CD14-positive monocyte (primary cell): ENCODE measurements at regions not wholly inside any gene's neighbourhood (a gene's known extent, or its start where the extent isn't known, plus 50 kb on each side); places are given as distances from the start of the nearest gene placed in this dataset.

Experiments used
- DNase-seq, 3 donors: peaks; one replicate each; pipeline ENCODE4 v3.0.0-alpha.2; 2011 to 2022
- H2AFZ ChIP-seq: 2 replicates; pipeline ENCODE4 v1.6.0; 2012; ENCODE audit warnings: mild to moderate bottlenecking, low read depth, low read length, inconsistent platforms; ENCODE audit not compliant: insufficient read depth, poor library complexity, severe bottlenecking
- H3K27ac ChIP-seq, 2 donors: 1 replicate in 1 of 2; 2 replicates in 1 of 2; pipeline ENCODE4 v1.5.1; 2012 to 2013; ENCODE audit warnings: low read length in 2 of 2, control low read depth in 1 of 2, inconsistent platforms in 1 of 2, low read depth in 1 of 2, mild to moderate bottlenecking in 1 of 2
- H3K27me3 ChIP-seq, 2 donors: one replicate each; pipeline versions ENCODE4 v1.6.0 to v1.6.1; 2011 to 2013; ENCODE audit warnings: low read length in 2 of 2; ENCODE audit not compliant: control insufficient read depth in 2 of 2, insufficient read depth in 2 of 2
- H3K36me3 ChIP-seq, 2 donors: replicated peaks in 1 of 2; 1 replicate in 1 of 2; 2 replicates in 1 of 2; pipeline versions ENCODE4 v1.5.1 to v1.6.1; 2012 to 2013; ENCODE audit warnings: low read length in 2 of 2, control low read depth in 1 of 2, inconsistent platforms in 1 of 2, mild to moderate bottlenecking in 1 of 2; ENCODE audit not compliant: insufficient read depth in 2 of 2, control insufficient read depth in 1 of 2
- H3K4me1 ChIP-seq, 2 donors: 1 replicate in 1 of 2; 2 replicates in 1 of 2; pipeline versions ENCODE4 v1.5.1 to v1.6.1; 2012 to 2013; ENCODE audit warnings: low read length in 2 of 2, control low read depth in 1 of 2, inconsistent platforms in 1 of 2, mild to moderate bottlenecking in 1 of 2, moderate library complexity in 1 of 2; ENCODE audit not compliant: insufficient read depth in 2 of 2, control insufficient read depth in 1 of 2
- H3K4me2 ChIP-seq: replicated peaks from 2 replicates; pipeline ENCODE3; 2012; ENCODE audit warnings: low read length, moderate library complexity, mild to moderate bottlenecking; ENCODE audit not compliant: poor library complexity, severe bottlenecking; ENCODE audit errors: extremely low read depth
- H3K4me3 ChIP-seq, 3 experiments: fragments of 200-600 bp in 1 of 3; sonication (generic) in 1 of 3; replicated peaks in 1 of 3; 1 replicate in 2 of 3; 2 replicates in 1 of 3; pipeline ENCODE4 v1.5.1; 2011 to 2013; ENCODE audit warnings: low read length in 3 of 3, mild to moderate bottlenecking in 3 of 3, control low read depth in 2 of 3, low read depth in 2 of 3, inconsistent platforms in 1 of 3, moderate library complexity in 1 of 3
- H3K79me2 ChIP-seq: 2 replicates; pipeline ENCODE4 v1.6.0; 2012; ENCODE audit warnings: mild to moderate bottlenecking, control low read depth, inconsistent platforms, low read length, moderate library complexity; ENCODE audit not compliant: insufficient read depth
- H3K9ac ChIP-seq: 2 replicates; pipeline ENCODE4 v1.6.0; 2017; ENCODE audit warnings: low read length, mild to moderate bottlenecking; ENCODE audit not compliant: insufficient read depth, poor library complexity, severe bottlenecking
- H3K9me3 ChIP-seq, 2 donors: replicated peaks in 1 of 2; 1 replicate in 1 of 2; 2 replicates in 1 of 2; pipeline versions ENCODE4 v1.5.1 to v1.6.1; 2012 to 2013; ENCODE audit warnings: low read length in 2 of 2, control low read depth in 1 of 2; ENCODE audit not compliant: control insufficient read depth in 1 of 2, insufficient read depth in 1 of 2
- H4K20me1 ChIP-seq: 2 replicates; pipeline ENCODE4 v1.6.0; 2012; ENCODE audit warnings: mild to moderate bottlenecking, low read length, control low read depth, moderate library complexity; ENCODE audit not compliant: insufficient read depth
- H3K27ac Mint-ChIP-seq, 7 donors: one replicate each; pipeline ENCODE4 v1.8.0; 2020; ENCODE audit warnings: mild to moderate bottlenecking in 7 of 7, mixed read lengths in 7 of 7, moderate library complexity in 6 of 7, inconsistent platforms in 2 of 7
- H3K27me3 Mint-ChIP-seq, 3 donors: one replicate each; pipeline ENCODE4 v1.8.0; 2021 to 2022; ENCODE audit warnings: low read depth in 3 of 3, mild to moderate bottlenecking in 3 of 3, mixed read lengths in 3 of 3, moderate library complexity in 3 of 3, inconsistent platforms in 1 of 3
- H3K36me3 Mint-ChIP-seq, 2 donors: one replicate each; pipeline ENCODE4 v1.8.0; 2020; ENCODE audit warnings: mixed read lengths in 2 of 2, inconsistent platforms in 1 of 2, mild to moderate bottlenecking in 1 of 2
- H3K4me1 Mint-ChIP-seq: one replicate; pipeline ENCODE4 v1.8.0; 2020; ENCODE audit warnings: mild to moderate bottlenecking, mixed read lengths
- H3K4me3 Mint-ChIP-seq, 2 donors: one replicate each; pipeline ENCODE4 v1.8.0; 2020; ENCODE audit warnings: mild to moderate bottlenecking in 2 of 2, mixed read lengths in 2 of 2, moderate library complexity in 1 of 2
- H3K9me3 Mint-ChIP-seq, 7 donors: one replicate each; pipeline ENCODE4 v1.8.0; 2020 to 2022; ENCODE audit warnings: mixed read lengths in 7 of 7, mild to moderate bottlenecking in 6 of 7, moderate library complexity in 6 of 7, inconsistent platforms in 2 of 7
- CTCF ChIP-seq: fragments of 200-600 bp; IDR thresholded peaks from one replicate; pipeline ENCODE4 v1.8.0; 2022; ENCODE audit warnings: antibody characterized with exemption, mild to moderate bottlenecking
- WGBS: methylation state at CpG from one replicate; pipeline ENCODE4 v1.1.5; 2013; ENCODE audit warnings: missing lambda C conversion rate; ENCODE audit not compliant: insufficient coverage; 5-methylcytosine and 5-hydroxymethylcytosine counted together
- intact Hi-C, 2 donors: fragments of 100-400 bp; cut with micrococcal nuclease; formaldehyde crosslinking; loops; one replicate each; pipeline versions ENCODE4 v1.15.0 to v1.15.1; 2023

- Mint-ChIP-seq H3K4me1 (no peaks in the 10 kb centered on the region), H3K27me3 (peaks cover 0 to 43% (median 0%) of the 10 kb centered on the region in 3 donors), H3K4me3 (no peak overlapping the region), H3K9me3 (peaks cover 0 to 9% (median 2%) of the 10 kb centered on the region in 7 donors), H3K36me3 (no peaks in the 10 kb centered on the region), H3K27ac (no peak overlapping the region)
- H3K27me3 ChIP-seq, result peaks cover 0 to 26% of the 10 kb centered on the region in 2 donors
- no peak overlapping the region for H2AFZ ChIP-seq
- no peak overlapping the region for H3K4me3 ChIP-seq
- H3K9me3 ChIP-seq, result no peaks in the 10 kb centered on the region
- H3K4me2 ChIP-seq, result no peak overlapping the region
- H3K9ac ChIP-seq, result no peak overlapping the region
- intact Hi-C loops, result no loop called here
- no peaks in the 10 kb centered on the region for H4K20me1 ChIP-seq
- no peak for DNase-seq
- WGBS, result 83% methylated on average over 1 of the region's 5 CpGs
- H3K79me2 ChIP-seq, result no peaks in the 10 kb centered on the region
- no peaks in the 10 kb centered on the region for H3K36me3 ChIP-seq
- no peak overlapping the region for H3K27ac ChIP-seq
- no peak for TF ChIP-seq CTCF
- no peaks in the 10 kb centered on the region for H3K4me1 ChIP-seq
Measured at GRCh38 chrX:9329056-9329455, 135.8 kb upstream of the TBL1X start.

- Histone ChIP-seq H3K9ac (no peak overlapping the region), H3K9me3 (no peaks in the 10 kb centered on the region), H3K4me2 (no peak overlapping the region), H3K27ac (no peak overlapping the region), H3K27me3 (peaks cover 0 to 28% of the 10 kb centered on the region in 2 donors), H2AFZ (no peak overlapping the region), H3K36me3 (no peaks in the 10 kb centered on the region), H3K79me2 (no peaks in the 10 kb centered on the region), H4K20me1 (no peaks in the 10 kb centered on the region), H3K4me3 (no peak overlapping the region), H3K4me1 (no peaks in the 10 kb centered on the region)
- intact Hi-C loops, result no loop called here
- H3K4me3 Mint-ChIP-seq, result no peak overlapping the region
- H3K4me1 Mint-ChIP-seq, result no peaks in the 10 kb centered on the region
- DNase-seq, result no peak
- H3K27me3 Mint-ChIP-seq, result peaks cover 0 to 49% (median 0%) of the 10 kb centered on the region in 3 donors
- WGBS, result no CpG with 5 or more reads among the region's 8 CpGs
- no peaks in the 10 kb centered on the region for H3K36me3 Mint-ChIP-seq
- peaks cover 0 to 9% (median 2%) of the 10 kb centered on the region in 7 donors for H3K9me3 Mint-ChIP-seq
- no peak for TF ChIP-seq CTCF
- no peak overlapping the region for H3K27ac Mint-ChIP-seq
Measured at GRCh38 chrX:9330249-9330982, 134.4 kb upstream of the TBL1X start.
